H9 (cell line): ENCODE measurements at regions not wholly inside any gene's neighbourhood (a gene's known extent, or its start where the extent isn't known, plus 50 kb on each side); places are given as distances from the start of the nearest gene placed in this dataset.

Experiments
- DNase-seq: peaks from one replicate; pipeline ENCODE4 v3.0.0-alpha.2; 2017
- H2AFZ ChIP-seq: one replicate; pipeline ENCODE4 v1.6.1; 2013; ENCODE audit warnings: mild to moderate bottlenecking, low read length, control low read depth, moderate library complexity
- H2AK5ac ChIP-seq: 2 replicates; pipeline ENCODE4 v1.6.1; 2013; ENCODE audit warnings: low read length, control low read depth, mixed read lengths; ENCODE audit not compliant: insufficient read length
- H2BK120ac ChIP-seq: one replicate; pipeline ENCODE4 v1.6.1; 2013; ENCODE audit warnings: low read depth, mild to moderate bottlenecking, low read length, control low read depth, inconsistent platforms; ENCODE audit not compliant: poor library complexity, severe bottlenecking
- H2BK12ac ChIP-seq: 2 replicates; pipeline ENCODE4 v1.6.1; 2013; ENCODE audit warnings: low read length, control low read depth, mixed read lengths, low read depth; ENCODE audit not compliant: insufficient read length
- H2BK15ac ChIP-seq: 2 replicates; pipeline ENCODE4 v1.6.1; 2013; ENCODE audit warnings: low read depth, low read length, control low read depth
- H2BK20ac ChIP-seq: one replicate; pipeline ENCODE4 v1.6.1; 2013; ENCODE audit warnings: low read depth, mild to moderate bottlenecking, low read length, control low read depth, inconsistent platforms; ENCODE audit not compliant: poor library complexity, severe bottlenecking
- H2BK5ac ChIP-seq: 2 replicates; pipeline ENCODE4 v1.6.1; 2013; ENCODE audit warnings: low read length, control low read depth, mixed read lengths; ENCODE audit not compliant: insufficient read length
- H3K14ac ChIP-seq: 2 replicates; pipeline ENCODE4 v1.6.1; 2013; ENCODE audit warnings: low read length, control low read depth; ENCODE audit not compliant: insufficient read depth
- H3K18ac ChIP-seq: 2 replicates; pipeline ENCODE4 v1.6.1; 2013; ENCODE audit warnings: low read depth, mild to moderate bottlenecking, mixed read lengths, low read length, control low read depth; ENCODE audit not compliant: insufficient read length
- H3K23ac ChIP-seq: 2 replicates; pipeline ENCODE4 v1.6.1; 2013; ENCODE audit warnings: low read length, control low read depth, mixed read lengths, low read depth; ENCODE audit not compliant: insufficient read length
- H3K23me2 ChIP-seq: 2 replicates; pipeline ENCODE4 v1.6.1; 2013; ENCODE audit warnings: low read depth, mild to moderate bottlenecking, mixed read lengths, low read length, control low read depth; ENCODE audit not compliant: insufficient read length, poor library complexity, severe bottlenecking
- H3K27ac ChIP-seq: 2 replicates; pipeline ENCODE4 v1.5.1; 2013; ENCODE audit warnings: low read length, control low read depth, mixed read lengths, low read depth; ENCODE audit not compliant: insufficient read length
- H3K27me3 ChIP-seq: 2 replicates; pipeline ENCODE4 v1.6.1; 2013; ENCODE audit warnings: low read length, control low read depth, inconsistent platforms; ENCODE audit not compliant: insufficient read depth
- H3K4ac ChIP-seq: 2 replicates; pipeline ENCODE4 v1.6.1; 2013; ENCODE audit warnings: low read depth, mild to moderate bottlenecking, control low read depth, inconsistent platforms, low read length, moderate library complexity
- H3K4me1 ChIP-seq: 2 replicates; pipeline ENCODE4 v1.6.1; 2013; ENCODE audit warnings: low read length, control low read depth, inconsistent platforms; ENCODE audit not compliant: insufficient read depth
- H3K4me2 ChIP-seq: 2 replicates; pipeline ENCODE4 v1.6.1; 2013; ENCODE audit warnings: low read length, control low read depth, mixed read lengths; ENCODE audit not compliant: insufficient read length, insufficient read depth
- H3K56ac ChIP-seq: 2 replicates; pipeline ENCODE4 v1.6.1; 2013; ENCODE audit warnings: low read depth, mild to moderate bottlenecking, mixed read lengths, low read length, control low read depth; ENCODE audit not compliant: insufficient read length
- H3K79me1 ChIP-seq: 2 replicates; pipeline ENCODE4 v1.6.1; 2013; ENCODE audit warnings: low read depth, mild to moderate bottlenecking, moderate library complexity, low read length, control low read depth, inconsistent platforms; ENCODE audit not compliant: insufficient read depth, poor library complexity, severe bottlenecking
- H3K79me2 ChIP-seq: 2 replicates; pipeline ENCODE4 v1.6.1; 2013; ENCODE audit warnings: low read length, control low read depth, inconsistent platforms; ENCODE audit not compliant: insufficient read depth
- H3K9ac ChIP-seq: 2 replicates; pipeline ENCODE4 v1.6.1; 2013; ENCODE audit warnings: low read length, control low read depth, mixed read lengths; ENCODE audit not compliant: insufficient read length; ENCODE audit errors: extremely low read depth
- H3K9me3 ChIP-seq: one replicate; pipeline ENCODE4 v1.6.1; 2013; ENCODE audit warnings: low read depth, low read length, inconsistent platforms; ENCODE audit not compliant: control insufficient read depth
- H3T11ph ChIP-seq: one replicate; pipeline ENCODE4 v1.6.1; 2013; ENCODE audit warnings: mild to moderate bottlenecking, low read length, control low read depth, inconsistent platforms
- H4K20me1 ChIP-seq: one replicate; pipeline ENCODE4 v1.6.1; 2013; ENCODE audit not compliant: control insufficient read depth, insufficient read length, insufficient read depth
- H4K5ac ChIP-seq: 2 replicates; pipeline ENCODE4 v1.6.1; 2013; ENCODE audit warnings: low read depth, mild to moderate bottlenecking, mixed read lengths, low read length, control low read depth; ENCODE audit not compliant: insufficient read length
- H4K8ac ChIP-seq: replicated peaks from 2 replicates; pipeline ENCODE4 v1.6.1; 2013; ENCODE audit warnings: low read length, control low read depth, mixed read lengths, low read depth; ENCODE audit not compliant: insufficient read length
- H4K91ac ChIP-seq: 2 replicates; pipeline ENCODE4 v1.6.1; 2013; ENCODE audit warnings: low read depth, mild to moderate bottlenecking, moderate library complexity, mixed read lengths, low read length, control low read depth; ENCODE audit not compliant: insufficient read length
- H3K27ac Mint-ChIP-seq, 3 experiments: 2 replicates in 2 of 3; 3 replicates in 1 of 3; pipeline ENCODE4 v1.8.0; 2020 to 2021; ENCODE audit warnings: mixed read lengths in 3 of 3, mild to moderate bottlenecking in 1 of 3, moderate library complexity in 1 of 3
- H3K27me3 Mint-ChIP-seq: 2 replicates; pipeline ENCODE4 v1.8.0; 2021; ENCODE audit warnings: low read depth, mild to moderate bottlenecking, moderate library complexity, mixed read lengths
- H3K36me3 Mint-ChIP-seq, 3 experiments: 2 replicates in 2 of 3; 3 replicates in 1 of 3; pipeline ENCODE4 v1.8.0; 2020 to 2021; ENCODE audit warnings: low read depth in 3 of 3, mixed read lengths in 3 of 3; ENCODE audit not compliant: insufficient read depth in 1 of 3
- H3K4me1 Mint-ChIP-seq, 2 experiments: 2 replicates each; pipeline ENCODE4 v1.8.0; 2020; ENCODE audit warnings: mixed read lengths in 2 of 2
- H3K4me3 Mint-ChIP-seq, 2 experiments: 2 replicates in 1 of 2; 3 replicates in 1 of 2; pipeline ENCODE4 v1.8.0; 2020 to 2021; ENCODE audit warnings: mild to moderate bottlenecking in 2 of 2, mixed read lengths in 2 of 2, moderate library complexity in 1 of 2
- H3K9me3 Mint-ChIP-seq, 2 experiments: 2 replicates in 1 of 2; 3 replicates in 1 of 2; pipeline ENCODE4 v1.8.0; 2020; ENCODE audit warnings: mild to moderate bottlenecking in 2 of 2, mixed read lengths in 2 of 2, moderate library complexity in 1 of 2
- WGBS: extraction: QIAGEN DNeasy Blood & Tissue Kit; methylation state at CpG from one replicate; pipeline ENCODE4 v1.1.7; 2013; ENCODE audit warnings: missing lambda C conversion rate, low lambda C conversion rate, mixed read lengths; ENCODE audit not compliant: insufficient read length; ENCODE audit errors: extremely low coverage; 5-methylcytosine and 5-hydroxymethylcytosine counted together
- TF ChIP-seq, protein P1 (sequence below): fragments of 200-600 bp; sonication (generic); conservative IDR thresholded peaks from 3 replicates; pipeline ENCODE4 v1.8.0; 2021; ENCODE audit warnings: antibody characterized with exemption, mild to moderate bottlenecking

- WGBS, result no CpG with 5 or more reads among the region's 1 CpG
- Mint-ChIP-seq H3K9me3 (peaks cover 26 to 28% of the 10 kb centered on the region in 2 experiments), H3K4me1 (peaks cover 0 to 3% of the 10 kb centered on the region in 2 experiments; a peak in 1 of 4 replicates), H3K36me3 (peaks cover 5 to 29% (median 8%) of the 10 kb centered on the region in 3 experiments; a peak in 4 of 7 replicates), H3K27ac (no peak overlapping the region), H3K27me3 (no peaks in the 10 kb centered on the region; the same call in 1 of the 2 replicates), H3K4me3 (no peak overlapping the region)
- Histone ChIP-seq H3K23ac (no peak overlapping the region), H3K4ac (no peak overlapping the region), H3K27ac (no peak overlapping the region), H3K18ac (no peak overlapping the region), H2BK120ac (no peak overlapping the region), H3K4me2 (no peak overlapping the region), H2AFZ (no peak overlapping the region), H3K23me2 (no peaks in the 10 kb centered on the region), H2BK5ac (no peak overlapping the region), H3K9ac (no peak overlapping the region), H3K9me3 (no peaks in the 10 kb centered on the region), H2BK12ac (no peak overlapping the region), H2BK15ac (no peak overlapping the region), H4K91ac (no peak overlapping the region), H2AK5ac (no peak overlapping the region), H3K79me2 (no peaks in the 10 kb centered on the region), H3T11ph (no peak overlapping the region), H3K56ac (no peak overlapping the region), H4K8ac (no peak overlapping the region), H4K20me1 (no peaks in the 10 kb centered on the region), H3K79me1 (no peaks in the 10 kb centered on the region), H2BK20ac (no peak overlapping the region), H3K27me3 (no peaks in the 10 kb centered on the region), H3K14ac (no peak overlapping the region), H3K4me1 (no peaks in the 10 kb centered on the region), H4K5ac (no peak overlapping the region)
- TF ChIP-seq, protein P1, sequence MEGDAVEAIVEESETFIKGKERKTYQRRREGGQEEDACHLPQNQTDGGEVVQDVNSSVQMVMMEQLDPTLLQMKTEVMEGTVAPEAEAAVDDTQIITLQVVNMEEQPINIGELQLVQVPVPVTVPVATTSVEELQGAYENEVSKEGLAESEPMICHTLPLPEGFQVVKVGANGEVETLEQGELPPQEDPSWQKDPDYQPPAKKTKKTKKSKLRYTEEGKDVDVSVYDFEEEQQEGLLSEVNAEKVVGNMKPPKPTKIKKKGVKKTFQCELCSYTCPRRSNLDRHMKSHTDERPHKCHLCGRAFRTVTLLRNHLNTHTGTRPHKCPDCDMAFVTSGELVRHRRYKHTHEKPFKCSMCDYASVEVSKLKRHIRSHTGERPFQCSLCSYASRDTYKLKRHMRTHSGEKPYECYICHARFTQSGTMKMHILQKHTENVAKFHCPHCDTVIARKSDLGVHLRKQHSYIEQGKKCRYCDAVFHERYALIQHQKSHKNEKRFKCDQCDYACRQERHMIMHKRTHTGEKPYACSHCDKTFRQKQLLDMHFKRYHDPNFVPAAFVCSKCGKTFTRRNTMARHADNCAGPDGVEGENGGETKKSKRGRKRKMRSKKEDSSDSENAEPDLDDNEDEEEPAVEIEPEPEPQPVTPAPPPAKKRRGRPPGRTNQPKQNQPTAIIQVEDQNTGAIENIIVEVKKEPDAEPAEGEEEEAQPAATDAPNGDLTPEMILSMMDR, result no peak
- no peak for DNase-seq
Measured at GRCh38 chr1:79271759-79272158, 265.2 kb upstream of the ADGRL4 start.
